Endothelial cell (in vitro differentiated cells): ENCODE measurements at regions not wholly inside any gene's neighbourhood (a gene's known extent, or its start where the extent isn't known, plus 50 kb on each side); places are given as distances from the start of the nearest gene placed in this dataset.
A peak's percentile ranks its signal among the peaks of the same experiment; 100 is the strongest.

Experiments used
- DNase-seq: peaks from one replicate; pipeline ENCODE4 v3.0.0; 2021; ENCODE audit warnings: low spot score
- H3K27ac Mint-ChIP-seq: one replicate; pipeline ENCODE4 v1.8.0; 2021; ENCODE audit warnings: mixed read lengths, inconsistent platforms; ENCODE audit not compliant: unreplicated experiment
- H3K27me3 Mint-ChIP-seq: one replicate; pipeline ENCODE4 v1.8.0; 2021; ENCODE audit warnings: mild to moderate bottlenecking, moderate library complexity, mixed read lengths, inconsistent platforms; ENCODE audit not compliant: unreplicated experiment
- H3K36me3 Mint-ChIP-seq: one replicate; pipeline ENCODE4 v1.8.0; 2021; ENCODE audit warnings: mild to moderate bottlenecking, low read depth, mixed read lengths, inconsistent platforms; ENCODE audit not compliant: unreplicated experiment
- H3K4me1 Mint-ChIP-seq: one replicate; pipeline ENCODE4 v1.8.0; 2021; ENCODE audit warnings: mild to moderate bottlenecking, mixed read lengths, inconsistent platforms; ENCODE audit not compliant: unreplicated experiment
- H3K4me3 Mint-ChIP-seq: one replicate; pipeline ENCODE4 v1.8.0; 2021; ENCODE audit warnings: mild to moderate bottlenecking, mixed read lengths, inconsistent platforms; ENCODE audit not compliant: unreplicated experiment
- H3K9me3 Mint-ChIP-seq: one replicate; pipeline ENCODE4 v1.8.0; 2021; ENCODE audit warnings: mixed read lengths, inconsistent platforms; ENCODE audit not compliant: unreplicated experiment
- CTCF ChIP-seq: fragments of 200-600 bp; sonication (generic); IDR thresholded peaks from one replicate; pipeline ENCODE4 v1.5.0; 2021; ENCODE audit warnings: antibody characterized with exemption; ENCODE audit not compliant: unreplicated experiment

GRCh38 chr16:52869243-52869642 lies 183.5 kb downstream of the CHD9NB start:
- H3K9me3 Mint-ChIP-seq, result no peaks in the 10 kb centered on the region
- DNase-seq, result no peak

GRCh38 chr16:52863000-52863399 lies 189.7 kb downstream of the CHD9NB start:
- Mint-ChIP-seq H3K9me3 (no peaks in the 10 kb centered on the region), H3K4me1 (no peaks in the 10 kb centered on the region), H3K36me3 (no peaks in the 10 kb centered on the region), H3K27ac (no peak overlapping the region), H3K27me3 (no peaks in the 10 kb centered on the region), H3K4me3 (no peak overlapping the region)
- no peak for TF ChIP-seq CTCF
- no peak for DNase-seq

More at GRCh38 chr16:52869243-52869642, 183.5 kb downstream of the CHD9NB start:
- H3K4me3 Mint-ChIP-seq, result no peak overlapping the region
- H3K27ac Mint-ChIP-seq, result no peak overlapping the region
- no peaks in the 10 kb centered on the region for H3K27me3 Mint-ChIP-seq
- peaks cover 2% of the 10 kb centered on the region for H3K4me1 Mint-ChIP-seq
- no peak for TF ChIP-seq CTCF
- H3K36me3 Mint-ChIP-seq, result no peaks in the 10 kb centered on the region

- Mint-ChIP-seq H3K27ac (no peak overlapping the region), H3K27me3 (no peaks in the 10 kb centered on the region), H3K4me1 (no peaks in the 10 kb centered on the region), H3K4me3 (no peak overlapping the region), H3K36me3 (no peaks in the 10 kb centered on the region), H3K9me3 (no peaks in the 10 kb centered on the region)
- peak; percentile 27 for DNase-seq
- TF ChIP-seq CTCF, result peak; percentile 59
Measured at GRCh38 chr16:52861614-52862022, 191.1 kb downstream of the CHD9NB start.

- DNase-seq, result no peak
- no peaks in the 10 kb centered on the region for H3K36me3 Mint-ChIP-seq
- no peaks in the 10 kb centered on the region for H3K4me1 Mint-ChIP-seq
- H3K4me3 Mint-ChIP-seq, result no peak overlapping the region
- no peaks in the 10 kb centered on the region for H3K9me3 Mint-ChIP-seq
- no peaks in the 10 kb centered on the region for H3K27me3 Mint-ChIP-seq
- H3K27ac Mint-ChIP-seq, result no peak overlapping the region
- TF ChIP-seq CTCF, result no peak
Measured at GRCh38 chr16:52855463-52855862, 197.2 kb downstream of the CHD9NB start.

- Mint-ChIP-seq H3K4me3 (no peak overlapping the region), H3K27ac (no peak overlapping the region), H3K9me3 (no peaks in the 10 kb centered on the region), H3K27me3 (no peaks in the 10 kb centered on the region), H3K36me3 (no peaks in the 10 kb centered on the region), H3K4me1 (no peaks in the 10 kb centered on the region)
- DNase-seq, result no peak
- no peak for TF ChIP-seq CTCF
Measured at GRCh38 chr16:52852978-52853377, 199.7 kb downstream of the CHD9NB start.
